Sigmoid colon (tissue), 6 donors: ENCODE measurements at regions not wholly inside any gene's neighbourhood (a gene's known extent, or its start where the extent isn't known, plus 50 kb on each side); places are given as distances from the start of the nearest gene placed in this dataset.
"Not testable (repeated sequence)": the region's sequence is repeated elsewhere in the genome, so short reads cannot be mapped to it uniquely, and the experiment has no call there.

Experiments used
- DNase-seq: peaks from one replicate; pipeline ENCODE4 v3.0.0-alpha.2; 2019
- H3K27ac ChIP-seq, 4 donors: fragments of 200-600 bp; sonication (generic); one replicate each; pipeline ENCODE4 v1.5.1; 2016 to 2019; ENCODE audit warnings: mild to moderate bottlenecking in 1 of 4
- H3K27me3 ChIP-seq, 3 donors: fragments of 200-600 bp; sonication (generic); one replicate each; pipeline ENCODE4 v1.5.1; 2019; ENCODE audit warnings: mild to moderate bottlenecking in 1 of 3
- H3K36me3 ChIP-seq, 4 donors: fragments of 200-600 bp; sonication (generic); one replicate each; pipeline ENCODE4 v1.5.1; 2016 to 2019
- H3K4me1 ChIP-seq, 4 donors: fragments of 200-600 bp; sonication (generic); one replicate each; pipeline ENCODE4 v1.5.1; 2017 to 2019
- H3K4me3 ChIP-seq, 4 donors: fragments of 200-600 bp; sonication (generic); one replicate each; pipeline ENCODE4 v1.5.1; 2017 to 2019; ENCODE audit warnings: mild to moderate bottlenecking in 2 of 4, moderate library complexity in 1 of 4
- H3K9me3 ChIP-seq, 4 donors: fragments of 200-600 bp in 3 of 4; sonication (generic) in 3 of 4; one replicate each; pipeline versions ENCODE4 v1.5.1 to v1.6.1; 2013 to 2019
- EP300 ChIP-seq, 4 donors: sonication (generic); formaldehyde crosslinking; IDR thresholded peaks; one replicate each; pipeline ENCODE4 v1.6.1; 2017; ENCODE audit warnings: antibody characterized with exemption in 4 of 4
- POLR2A ChIP-seq, 2 donors: fragments of 450-650 bp; IDR thresholded peaks; one replicate each; pipeline ENCODE4 v1.6.1; 2016; ENCODE audit warnings: antibody characterized with exemption in 2 of 2, mild to moderate bottlenecking in 2 of 2, moderate library complexity in 2 of 2
- POLR2AphosphoS5 ChIP-seq, 4 donors: sonication (generic); formaldehyde crosslinking; IDR thresholded peaks; one replicate each; pipeline ENCODE4 v1.6.1; 2017; ENCODE audit warnings: antibody characterized with exemption in 4 of 4
- WGBS, 2 donors: extraction: QIAGEN DNeasy Blood & Tissue Kit; methylation state at CpG; one replicate each; pipeline ENCODE4 v1.1.7; 2013; 5-methylcytosine and 5-hydroxymethylcytosine counted together
- intact Hi-C: fragments of 100-400 bp; cut with DNase I; formaldehyde crosslinking; loops from one replicate; pipeline ENCODE4 v1.15.1; 2023
- TF ChIP-seq, protein P1 (sequence below), 4 experiments: fragments of 450-650 bp in 3 of 4; fragments of 200-600 bp in 1 of 4; IDR thresholded peaks; one replicate each; pipeline ENCODE4 v1.5.1; 2016 to 2019; ENCODE audit warnings: antibody characterized with exemption in 4 of 4, mild to moderate bottlenecking in 3 of 4, moderate library complexity in 2 of 4
- donor health status: healthy with polysubstance abuse.
- donor health status: healthy.

DNA sequence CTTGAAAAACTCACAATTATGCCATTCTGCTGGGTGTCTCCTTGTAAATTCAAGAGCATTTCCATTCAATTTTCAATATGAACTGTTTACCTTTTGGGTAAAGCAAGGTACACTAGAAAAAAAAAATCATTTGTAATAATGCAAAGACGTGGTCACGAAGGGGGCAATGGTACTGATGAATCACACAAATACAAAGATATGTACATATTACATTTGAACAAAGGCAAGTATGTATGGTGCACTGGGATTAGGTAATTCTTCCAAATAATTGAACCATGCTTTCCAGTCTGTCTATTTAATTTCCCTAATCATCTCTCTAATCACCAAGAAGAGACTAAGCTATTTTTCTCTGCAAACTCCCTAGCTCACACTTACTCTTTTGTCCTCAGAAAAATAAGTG lies 63.4 kb upstream of the RNF38 start:
- Histone ChIP-seq H3K9me3 (no peaks in the 10 kb centered on the region), H3K27ac (no peak overlapping the region), H3K36me3 (no peaks in the 10 kb centered on the region), H3K4me1 (peaks cover 0 to 26% (median 19%) of the 10 kb centered on the region in 4 donors), H3K4me3 (no peak overlapping the region), H3K27me3 (no peaks in the 10 kb centered on the region)
- WGBS, 2 donors = 87 to 91% methylated on average over 2 of the region's 2 CpGs
- no peak for DNase-seq
- intact Hi-C loops = no loop called here
- TF ChIP-seq, protein P1, sequence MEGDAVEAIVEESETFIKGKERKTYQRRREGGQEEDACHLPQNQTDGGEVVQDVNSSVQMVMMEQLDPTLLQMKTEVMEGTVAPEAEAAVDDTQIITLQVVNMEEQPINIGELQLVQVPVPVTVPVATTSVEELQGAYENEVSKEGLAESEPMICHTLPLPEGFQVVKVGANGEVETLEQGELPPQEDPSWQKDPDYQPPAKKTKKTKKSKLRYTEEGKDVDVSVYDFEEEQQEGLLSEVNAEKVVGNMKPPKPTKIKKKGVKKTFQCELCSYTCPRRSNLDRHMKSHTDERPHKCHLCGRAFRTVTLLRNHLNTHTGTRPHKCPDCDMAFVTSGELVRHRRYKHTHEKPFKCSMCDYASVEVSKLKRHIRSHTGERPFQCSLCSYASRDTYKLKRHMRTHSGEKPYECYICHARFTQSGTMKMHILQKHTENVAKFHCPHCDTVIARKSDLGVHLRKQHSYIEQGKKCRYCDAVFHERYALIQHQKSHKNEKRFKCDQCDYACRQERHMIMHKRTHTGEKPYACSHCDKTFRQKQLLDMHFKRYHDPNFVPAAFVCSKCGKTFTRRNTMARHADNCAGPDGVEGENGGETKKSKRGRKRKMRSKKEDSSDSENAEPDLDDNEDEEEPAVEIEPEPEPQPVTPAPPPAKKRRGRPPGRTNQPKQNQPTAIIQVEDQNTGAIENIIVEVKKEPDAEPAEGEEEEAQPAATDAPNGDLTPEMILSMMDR (IDR thresholded peaks at IDR 0.05) = no peak
- TF ChIP-seq EP300 (IDR thresholded peaks at IDR 0.05) (no peak), POLR2AphosphoS5 (IDR thresholded peaks at IDR 0.05) (no peak), POLR2A (IDR thresholded peaks at IDR 0.05) (no peak)

DNA sequence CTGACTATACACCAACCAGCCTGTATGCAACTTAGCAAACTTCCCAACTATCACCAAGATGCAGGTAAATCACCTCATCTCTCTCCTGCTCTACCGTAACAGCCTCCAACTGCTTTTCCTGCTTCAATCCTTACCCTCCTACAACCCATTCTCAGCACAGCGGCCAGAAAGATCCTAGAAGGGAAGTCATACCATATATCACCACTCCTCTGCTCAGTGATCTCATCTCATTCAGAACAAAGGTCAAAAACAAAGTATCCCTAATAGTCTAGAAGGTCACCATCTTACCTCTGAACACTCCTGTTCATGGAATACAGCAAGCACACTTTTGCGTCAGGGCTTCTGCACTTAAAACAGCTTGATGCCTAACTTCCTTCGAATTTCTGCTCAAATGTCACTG lies 62.2 kb upstream of the RNF38 start:
- TF ChIP-seq POLR2A (IDR thresholded peaks at IDR 0.05) (no peak), POLR2AphosphoS5 (IDR thresholded peaks at IDR 0.05) (no peak)
- TF ChIP-seq, protein P1 (IDR thresholded peaks at IDR 0.05) = no peak
- 96% methylated on average over 4 of the region's 4 CpGs for WGBS, 2 donors
- intact Hi-C loops = no loop called here
- Histone ChIP-seq H3K4me1 (peaks cover 0 to 26% (median 19%) of the 10 kb centered on the region in 4 donors), H3K4me3 (no peak overlapping the region), H3K27me3 (no peaks in the 10 kb centered on the region), H3K9me3 (no peaks in the 10 kb centered on the region), H3K27ac (no peak overlapping the region), H3K36me3 (no peaks in the 10 kb centered on the region)
- no peak for DNase-seq

DNA sequence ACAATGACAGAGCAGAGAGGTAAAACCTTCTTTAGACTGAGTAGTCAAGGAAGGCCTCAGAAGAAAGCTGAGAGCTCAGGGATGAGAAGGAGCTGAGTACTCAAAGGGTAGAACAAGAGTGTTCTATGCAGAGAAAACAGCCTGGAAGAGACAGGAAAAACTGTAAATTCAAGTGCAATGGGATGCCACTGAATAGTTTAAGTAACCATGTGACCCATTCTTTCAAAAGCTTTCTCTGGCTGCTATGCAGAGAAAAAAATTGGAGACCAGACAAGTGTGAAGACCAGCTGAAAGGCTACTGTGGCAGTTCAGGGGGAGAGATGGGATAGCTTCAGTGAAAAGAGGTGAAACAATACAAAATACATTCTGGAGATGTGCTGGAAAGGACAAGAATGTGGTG lies 61.3 kb upstream of the RNF38 start:
- H3K27ac ChIP-seq = no peak overlapping the region
- no peaks in the 10 kb centered on the region for H3K36me3 ChIP-seq
- intact Hi-C loops = no loop called here
- no peak overlapping the region for H3K4me3 ChIP-seq
- no peaks in the 10 kb centered on the region for H3K27me3 ChIP-seq
- no peaks in the 10 kb centered on the region for H3K9me3 ChIP-seq
- H3K4me1 ChIP-seq = peaks cover 0 to 26% (median 19%) of the 10 kb centered on the region in 4 donors
- TF ChIP-seq EP300 (IDR thresholded peaks at IDR 0.05) = no peak
- DNase-seq = no peak

DNA sequence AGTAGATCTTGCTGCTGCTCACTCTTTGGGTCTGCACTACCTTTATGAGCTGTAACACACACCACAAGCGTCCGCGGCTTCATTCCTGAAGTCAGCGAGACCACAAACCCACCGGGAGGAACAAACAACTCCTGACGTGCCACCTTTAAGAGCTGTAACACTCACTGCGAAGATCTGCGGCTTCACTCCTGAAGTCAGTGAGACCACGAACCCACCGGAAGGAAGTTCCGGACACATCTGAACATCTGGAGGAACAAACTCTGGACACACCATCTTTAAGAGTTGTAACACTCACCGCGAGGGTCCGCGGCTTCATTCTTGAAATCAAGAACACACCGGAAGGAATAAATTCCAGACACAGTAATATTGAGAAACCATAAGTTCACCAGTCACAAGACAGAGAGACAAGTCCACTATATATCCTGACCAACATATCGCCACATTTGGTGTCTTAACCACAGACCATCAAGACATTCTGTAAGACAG lies 58.4 kb upstream of the RNF38 start:
- DNase-seq, H3K4me3 ChIP-seq, H3K9me3 ChIP-seq, H3K27me3 ChIP-seq, intact Hi-C loops, H3K27ac ChIP-seq, H3K36me3 ChIP-seq: not testable (repeated sequence)
- peaks cover 0 to 26% (median 19%) of the 10 kb centered on the region in 4 donors for H3K4me1 ChIP-seq
- 57 to 85% methylated on average over 17 of the region's 17 CpGs for WGBS, 2 donors

DNA sequence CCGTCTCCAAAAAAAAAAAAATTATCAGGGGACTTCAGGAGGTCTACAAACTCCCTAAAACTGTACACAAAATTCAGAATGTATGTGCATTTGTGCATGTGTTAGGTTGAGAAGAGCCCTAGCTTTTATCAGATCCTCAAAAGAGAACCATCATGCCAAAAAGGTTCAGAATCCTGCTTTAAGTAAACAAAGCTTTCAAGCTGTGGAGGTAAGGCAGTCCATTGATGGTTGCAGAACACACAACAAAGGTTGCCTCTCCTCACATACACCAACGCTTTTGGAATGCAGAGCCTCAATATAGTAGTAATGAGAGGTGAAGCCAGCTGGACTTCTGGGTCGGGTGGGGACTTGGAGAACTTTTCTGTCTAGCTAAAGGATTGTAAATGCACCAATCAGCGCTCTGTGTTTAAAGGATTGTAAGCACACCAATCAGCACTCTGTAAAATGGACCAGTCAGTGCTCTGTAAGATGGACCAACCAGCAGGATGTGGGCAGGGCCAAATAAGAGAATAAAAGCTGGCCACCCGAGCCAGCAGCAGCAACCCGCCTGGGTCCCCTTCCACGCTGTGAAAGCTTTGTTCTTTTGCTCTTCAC lies 57.9 kb upstream of the RNF38 start:
- H3K9me3 ChIP-seq = no peaks in the 10 kb centered on the region
- no peaks in the 10 kb centered on the region for H3K27me3 ChIP-seq
- no peak overlapping the region for H3K4me3 ChIP-seq
- TF ChIP-seq, protein P1 (IDR thresholded peaks at IDR 0.05) = no peak
- TF ChIP-seq POLR2A (IDR thresholded peaks at IDR 0.05) (no peak), EP300 (IDR thresholded peaks at IDR 0.05) (no peak), POLR2AphosphoS5 (IDR thresholded peaks at IDR 0.05) (no peak)
- no peak for DNase-seq
- WGBS, 2 donors = 71 to 82% methylated on average over 7 of the region's 7 CpGs
- H3K36me3 ChIP-seq = no peaks in the 10 kb centered on the region
- intact Hi-C loops = no loop called here
- H3K4me1 ChIP-seq = peaks cover 0 to 21% (median 16%) of the 10 kb centered on the region in 4 donors
- H3K27ac ChIP-seq = no peak overlapping the region

DNA sequence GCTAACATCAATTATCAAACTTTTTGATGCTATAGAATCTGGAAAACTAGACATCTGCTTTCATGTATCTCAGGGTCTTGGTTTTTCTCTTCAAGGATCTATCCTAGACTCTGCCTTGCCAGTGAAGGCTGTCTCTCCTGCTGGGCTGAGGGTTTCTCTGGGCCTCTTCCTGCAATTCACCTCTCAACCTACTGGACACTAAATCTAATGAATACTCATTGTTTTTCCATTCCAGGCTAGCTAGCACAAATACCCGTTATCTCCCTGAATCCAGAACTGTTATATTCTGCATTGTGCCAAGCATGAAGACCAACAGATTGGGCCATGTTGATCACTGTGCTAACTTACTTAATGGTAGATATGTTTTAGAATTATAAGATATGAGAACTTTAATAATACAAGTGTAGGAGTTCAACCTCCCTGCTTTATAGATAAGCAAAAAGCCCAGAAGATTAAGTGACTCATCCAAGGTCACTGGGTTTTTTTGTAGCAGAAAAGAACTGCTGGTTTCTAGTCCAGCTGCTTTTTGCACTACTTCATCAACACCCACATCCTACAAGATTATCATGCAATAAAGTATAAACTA lies 56.5 kb upstream of the RNF38 start:
- DNase-seq = no peak
- TF ChIP-seq, protein P1 (IDR thresholded peaks at IDR 0.05) = no peak
- no peak for TF ChIP-seq EP300 (IDR thresholded peaks at IDR 0.05)
- TF ChIP-seq POLR2AphosphoS5 (IDR thresholded peaks at IDR 0.05) = no peak
- TF ChIP-seq POLR2A (IDR thresholded peaks at IDR 0.05) = no peak
- Histone ChIP-seq H3K4me1 (peaks cover 0 to 8% (median 7%) of the 10 kb centered on the region in 4 donors), H3K27ac (no peak overlapping the region), H3K36me3 (no peaks in the 10 kb centered on the region), H3K27me3 (no peaks in the 10 kb centered on the region), H3K9me3 (no peaks in the 10 kb centered on the region), H3K4me3 (no peak overlapping the region)
- WGBS, 2 donors = 97 to 98% methylated on average over 1 of the region's 1 CpG
- intact Hi-C loops = no loop called here
